Panc1 (cell line): ENCODE measurements at regions not wholly inside any gene's neighbourhood (a gene's known extent, or its start where the extent isn't known, plus 50 kb on each side); places are given as distances from the start of the nearest gene placed in this dataset.

Source experiments
- CTCF ChIP-seq: fragments of 450-650 bp; IDR thresholded peaks from 2 replicates; pipeline ENCODE4 v1.5.1; 2017; ENCODE audit warnings: mild to moderate bottlenecking
- POLR2AphosphoS5 ChIP-seq: IDR thresholded peaks from 2 replicates; pipeline ENCODE4 v1.6.1; 2012; ENCODE audit warnings: mild to moderate bottlenecking, low read depth, low read length, moderate library complexity
- TCF7L2 ChIP-seq: IDR thresholded peaks from 2 replicates; pipeline ENCODE4 v1.6.1; 2011; ENCODE audit warnings: mild to moderate bottlenecking, low read depth, low read length, inconsistent platforms

GRCh38 chr6:66032626-66033025 lies 325.6 kb upstream of the EYS start:
- TF ChIP-seq CTCF (no peak), TCF7L2 (no peak), POLR2AphosphoS5 (no peak)
